NCI-H187 treated with DMSO at 0.1 percent for 48 hours (cell line): ENCODE measurements at regions not wholly inside any gene's neighbourhood (a gene's known extent, or its start where the extent isn't known, plus 50 kb on each side); places are given as distances from the start of the nearest gene placed in this dataset.
"Not testable (repeated sequence)": the region's sequence is repeated elsewhere in the genome, so short reads cannot be mapped to it uniquely, and the experiment has no call there.

Experiments used
- DNase-seq: peaks from one replicate; lab custom pipeline; 2025; lab: John Stamatoyannopoulos, UW

DNA sequence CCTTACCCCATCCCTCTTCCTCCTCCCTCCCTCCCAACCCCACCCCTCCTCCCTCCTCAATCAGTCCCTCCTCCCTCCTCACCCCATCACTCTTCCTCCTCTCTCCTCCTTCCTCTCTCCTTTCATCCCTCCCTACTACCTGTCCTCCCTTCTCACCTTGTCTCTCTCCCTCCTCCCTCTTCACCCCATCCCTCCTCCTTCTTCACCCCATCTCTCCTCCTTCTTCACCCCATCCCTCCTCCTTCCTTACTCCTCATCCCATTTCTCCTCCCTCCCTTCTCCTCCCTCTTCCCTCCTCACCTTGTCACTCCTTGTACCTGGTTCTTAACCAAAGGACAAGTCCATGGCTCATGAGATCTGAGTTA lies 222.4 kb downstream of the TTLL2 start:
- no peak for DNase-seq

DNA sequence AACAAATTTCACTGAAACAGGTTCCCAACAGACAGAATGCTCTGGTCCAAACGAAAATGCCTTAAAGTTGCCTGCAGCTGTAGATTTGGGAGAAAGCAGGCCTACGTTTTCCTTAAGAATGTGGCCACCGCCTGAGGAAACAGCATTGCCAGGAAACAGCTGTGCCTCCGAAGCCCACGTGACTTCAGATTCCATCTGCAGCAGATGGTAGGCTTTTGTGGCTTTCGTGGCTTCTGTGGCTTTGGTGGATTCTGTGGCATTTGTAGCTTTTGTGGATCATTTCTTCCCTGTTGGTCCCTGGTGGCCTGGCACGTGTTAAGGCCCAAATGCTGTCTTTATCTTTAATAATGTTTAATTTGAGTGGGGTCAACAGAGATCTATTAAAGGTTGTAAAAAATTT lies 222.9 kb downstream of the TTLL2 start:
- DNase-seq: no peak

DNA sequence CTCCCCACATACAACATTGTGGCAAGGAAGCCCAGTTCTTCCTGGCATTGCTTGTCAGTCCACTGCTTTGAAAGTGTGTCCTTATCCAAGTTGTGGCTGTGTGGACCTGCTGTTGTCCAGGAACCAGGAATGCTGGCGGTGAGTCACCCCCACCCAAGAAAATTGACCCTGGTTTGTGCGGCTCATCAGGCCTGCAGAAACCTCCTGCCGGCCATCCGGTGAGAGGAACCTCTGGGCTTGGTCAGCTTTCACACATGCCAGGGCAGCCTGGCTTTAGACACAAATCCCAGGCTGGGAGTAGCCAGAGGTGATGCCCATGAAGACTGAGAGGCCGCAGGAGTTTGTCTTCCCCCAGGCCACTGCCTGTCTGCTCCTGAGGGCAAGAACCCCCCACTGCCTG lies 223.6 kb downstream of the TTLL2 start:
- no peak for DNase-seq

DNA sequence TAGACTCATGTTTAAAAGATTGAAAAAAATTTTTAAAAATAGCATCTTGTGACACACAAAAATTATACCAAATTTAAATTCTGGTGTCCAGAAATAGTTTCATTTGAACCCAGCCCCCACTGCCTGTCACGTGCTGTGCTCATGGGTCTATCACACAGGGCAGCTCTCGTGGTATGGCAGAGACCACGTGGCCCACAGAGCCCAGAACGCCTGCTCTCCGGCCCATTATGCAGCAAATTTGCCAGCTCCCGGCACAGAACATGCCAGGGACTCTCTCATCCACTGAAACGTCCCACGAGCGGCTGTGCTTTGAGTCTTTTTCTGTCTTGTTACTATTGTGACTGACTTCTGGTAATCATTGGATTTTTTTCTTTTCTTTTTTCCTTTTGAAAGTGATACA lies 224.3 kb downstream of the TTLL2 start:
- no peak for DNase-seq

DNA sequence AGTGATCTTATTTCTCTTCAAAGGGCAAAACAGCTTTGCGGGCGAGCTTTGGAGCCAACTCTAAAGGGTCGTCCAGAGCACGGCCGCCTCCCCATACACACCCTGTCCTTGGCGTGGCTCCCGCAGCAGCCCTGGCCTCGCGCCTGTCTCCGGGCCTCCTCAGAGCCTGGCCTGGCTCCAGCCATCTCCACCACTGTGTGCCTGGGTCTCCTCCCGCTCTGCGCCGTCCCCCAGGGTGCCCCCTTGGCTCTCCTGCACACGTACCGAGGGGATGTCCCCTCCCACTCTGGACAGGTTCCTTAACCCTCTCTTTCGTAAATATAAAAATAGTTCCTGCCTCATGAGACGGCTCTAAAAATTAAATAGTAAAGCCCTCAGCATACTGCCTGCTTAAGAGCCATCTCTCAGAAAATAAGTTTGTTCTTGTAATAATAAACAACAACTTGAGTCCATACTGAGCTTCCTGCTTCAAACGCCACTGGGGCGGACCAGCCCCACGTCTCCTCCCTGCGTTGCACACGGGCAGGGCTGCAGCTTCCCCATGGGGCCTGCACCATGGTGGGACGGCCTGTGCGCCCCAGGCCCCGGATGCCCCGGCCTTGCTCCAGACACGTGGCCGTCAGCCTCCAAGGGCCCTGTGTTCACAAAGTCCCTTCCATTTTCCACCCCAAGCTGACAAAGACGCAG lies 226.2 kb downstream of the TTLL2 start:
- no peak for DNase-seq

DNA sequence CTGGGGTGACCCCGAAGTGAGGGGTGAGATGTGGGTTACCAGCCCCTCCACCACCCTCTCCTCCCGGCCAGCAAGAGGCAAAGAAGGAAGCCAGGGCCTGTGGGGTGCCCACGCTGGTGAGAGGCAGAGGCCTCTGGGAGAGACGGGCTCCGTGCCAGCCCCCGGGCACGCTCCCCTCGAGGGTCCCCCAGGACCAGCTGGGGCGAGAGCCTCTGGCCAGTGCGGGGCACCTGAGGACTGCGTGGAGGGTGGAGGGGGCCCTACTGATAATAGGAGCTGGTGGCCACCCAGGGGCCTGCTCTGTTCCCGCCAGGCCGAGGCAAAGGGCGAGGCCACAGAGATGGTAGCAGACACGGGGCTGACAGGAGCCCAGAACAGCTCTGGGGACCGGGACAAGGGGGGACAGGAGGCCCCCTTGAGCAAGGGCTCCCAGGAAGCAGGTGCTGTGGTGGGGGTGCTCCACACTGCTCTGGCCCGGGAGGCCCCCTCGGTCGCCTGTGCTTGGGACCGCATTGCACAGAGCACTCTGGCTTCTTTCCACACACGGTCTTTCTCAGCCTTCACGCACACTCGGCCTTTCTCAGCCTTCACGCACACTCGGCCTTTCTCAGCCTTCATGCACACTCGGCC lies 226.9 kb downstream of the TTLL2 start:
- DNase-seq: no peak

DNA sequence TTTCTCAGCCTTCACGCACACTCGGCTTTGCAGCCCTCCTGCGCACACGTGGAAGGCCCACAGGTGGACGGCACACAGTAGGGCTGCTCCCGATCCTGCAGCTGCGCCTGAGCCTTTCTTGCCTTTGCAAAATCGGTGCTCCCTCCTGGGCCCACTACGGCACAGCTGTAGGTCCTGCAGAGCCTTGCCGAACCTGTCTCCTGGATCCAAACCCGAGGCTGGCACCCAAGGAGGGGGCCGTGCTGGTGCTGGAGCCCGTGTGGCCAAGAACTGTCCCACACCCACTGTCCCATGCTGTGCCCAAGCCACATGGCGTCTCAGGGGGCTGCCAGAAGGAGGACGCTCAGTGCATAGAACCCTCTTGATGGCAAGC lies 227.4 kb downstream of the TTLL2 start:
- DNase-seq: no peak

DNA sequence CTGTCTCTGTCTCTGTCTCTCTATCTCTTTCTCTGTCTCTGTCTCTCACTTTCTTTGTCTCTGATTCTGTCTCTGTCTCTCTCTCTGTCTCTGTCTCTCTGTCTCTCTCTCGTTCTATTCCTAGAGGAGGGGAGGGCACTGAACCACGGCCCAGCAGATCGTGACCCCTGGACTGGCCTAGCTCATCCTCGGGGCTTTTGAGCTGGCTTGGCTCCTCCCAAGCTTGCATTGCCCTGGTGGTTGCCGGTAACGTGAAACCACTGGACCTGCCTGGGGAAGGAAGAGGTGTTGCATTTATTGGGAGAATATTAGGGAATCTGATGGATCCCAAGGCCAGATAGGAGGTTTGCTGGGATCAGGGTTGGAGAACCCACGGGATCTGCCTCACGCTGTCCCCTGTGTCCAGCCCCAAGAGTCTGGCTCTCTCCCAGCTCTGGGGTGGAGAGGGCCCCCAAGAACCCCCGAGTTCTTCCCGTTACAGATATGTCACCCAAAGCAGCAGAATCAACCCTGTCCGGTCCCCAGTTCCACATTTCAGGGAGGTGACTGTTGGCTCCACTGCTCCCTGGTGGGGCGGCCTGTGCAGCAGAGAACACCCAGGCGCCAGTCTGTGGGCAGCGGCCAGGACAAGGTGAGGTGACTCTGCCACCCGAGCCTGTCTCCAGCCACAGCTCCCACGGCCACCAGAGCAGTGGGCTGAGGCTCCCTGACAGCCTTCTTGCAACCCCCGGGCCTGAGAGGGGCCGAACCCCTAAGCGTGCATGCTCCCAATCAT lies 228.3 kb downstream of the TTLL2 start:
- no peak for DNase-seq

DNA sequence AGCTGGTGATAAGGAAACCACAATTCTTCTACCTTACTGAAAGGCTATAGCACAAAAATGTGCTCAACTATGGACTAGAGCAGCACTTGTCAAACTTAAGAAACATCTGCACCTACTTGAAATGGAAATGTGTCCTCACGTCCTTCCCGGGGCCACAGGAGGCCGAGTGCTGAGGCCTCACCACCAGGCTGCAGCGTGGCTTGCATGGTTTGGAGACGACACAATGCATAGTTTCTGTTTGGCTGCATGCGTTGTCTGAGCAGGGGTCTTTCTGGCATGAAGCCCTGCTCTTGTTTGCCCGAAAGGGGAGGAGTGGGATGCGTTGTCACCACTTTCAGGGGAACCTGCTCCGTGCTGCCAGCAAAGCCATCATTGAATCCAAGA lies 228.8 kb downstream of the TTLL2 start:
- DNase-seq: no peak

DNA sequence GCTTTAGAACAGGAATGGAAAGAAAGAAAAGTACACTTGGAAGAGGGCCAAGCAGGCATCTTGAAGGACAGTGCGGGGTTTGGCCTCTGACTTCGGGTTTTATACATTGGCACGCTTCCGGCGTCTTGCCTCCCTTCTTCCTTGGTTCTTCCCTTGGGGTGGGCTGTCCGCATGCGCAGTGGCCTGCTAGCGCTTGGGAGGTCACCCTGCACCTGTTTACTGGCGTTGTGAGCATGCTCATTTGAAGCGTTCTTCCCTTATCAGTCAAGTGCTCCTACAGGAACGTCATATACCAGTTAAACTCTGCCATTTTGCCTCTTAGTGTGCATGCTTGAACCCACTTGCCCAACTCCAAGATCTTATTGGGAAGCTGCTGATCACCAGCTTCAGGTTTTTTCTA lies 230.0 kb downstream of the TTLL2 start:
- DNase-seq: no peak

DNA sequence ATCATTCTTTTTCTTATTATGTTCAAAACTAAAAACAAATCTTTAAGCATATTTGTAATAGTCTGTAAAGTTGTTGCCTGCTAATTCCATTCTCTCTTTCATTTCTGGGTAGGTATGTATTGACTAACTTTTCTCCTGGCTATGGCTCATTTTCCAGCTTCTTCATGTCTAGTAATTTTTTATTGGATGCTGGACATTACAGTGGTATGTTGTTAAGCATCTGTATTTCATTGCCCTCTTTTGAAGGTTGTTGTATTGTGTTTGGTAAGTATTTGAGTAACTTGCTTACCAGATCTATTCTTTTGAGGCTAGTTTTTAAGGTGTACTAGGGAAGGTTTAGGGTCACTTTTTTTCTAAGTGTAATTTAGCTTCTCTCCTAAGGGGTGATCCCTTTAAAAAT lies 230.9 kb downstream of the TTLL2 start:
- DNase-seq: no peak

DNA sequence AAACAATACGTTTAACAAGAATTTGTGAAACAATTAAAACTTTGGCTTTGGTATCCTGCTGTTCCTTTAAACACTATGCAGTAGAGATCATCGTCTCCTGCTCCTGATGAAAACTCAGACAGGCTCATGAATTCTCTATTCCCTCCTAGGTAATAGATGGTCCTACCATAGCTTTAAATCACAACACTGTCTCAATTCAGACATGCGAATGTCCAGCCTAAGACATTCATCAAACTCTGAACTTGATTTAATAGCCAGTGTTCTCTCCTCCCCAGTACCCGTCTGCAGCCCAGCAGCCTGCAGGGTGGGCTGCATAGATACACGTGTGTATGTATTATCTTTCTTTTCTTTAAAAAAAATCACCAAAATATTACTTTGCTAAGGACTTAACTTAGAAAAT lies 232.8 kb downstream of the TTLL2 start:
- DNase-seq: no peak

DNA sequence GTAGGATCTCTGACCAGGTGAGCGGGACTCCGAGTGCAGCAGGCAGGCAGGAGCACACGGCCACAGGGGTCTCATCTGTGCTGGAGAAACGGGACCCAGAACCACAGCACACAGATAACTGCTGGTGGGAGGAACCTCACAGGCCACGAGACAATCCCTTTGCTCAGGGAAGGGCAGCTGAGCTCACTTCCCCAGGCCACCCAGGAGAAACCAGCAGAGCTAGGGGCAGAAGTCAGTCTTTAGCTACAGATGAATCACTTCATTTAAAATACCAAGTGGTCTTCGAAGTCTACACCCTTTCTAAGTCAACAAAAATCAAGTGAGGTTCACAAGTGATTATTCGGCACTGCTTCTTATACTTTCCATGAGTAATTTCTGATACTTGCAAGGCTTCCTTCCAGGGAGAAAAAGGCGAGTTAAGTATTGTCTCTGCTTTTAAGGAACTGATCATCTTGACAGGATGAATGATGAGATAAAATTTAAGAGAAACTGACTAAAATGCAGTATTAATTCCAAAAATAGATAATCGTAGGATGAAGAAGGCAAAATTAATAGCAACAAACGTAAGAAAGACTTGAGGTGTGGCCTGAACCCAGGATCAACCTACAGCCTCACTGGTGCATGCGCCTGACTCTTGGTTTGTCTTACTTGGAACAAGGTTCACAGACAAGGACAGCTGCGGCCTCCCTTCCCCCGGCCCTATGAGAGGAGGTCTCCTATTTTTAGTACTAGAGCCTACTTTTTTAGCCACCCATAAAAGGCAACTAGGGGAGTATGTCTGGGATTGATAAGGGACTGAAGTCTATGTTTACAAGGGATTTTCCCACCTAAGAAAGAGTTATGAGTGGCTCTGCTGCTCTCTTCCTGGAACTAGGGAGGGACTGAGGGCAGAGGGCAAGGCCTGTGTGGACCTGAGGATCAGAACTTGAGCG lies 233.6 kb downstream of the TTLL2 start:
- DNase-seq: no peak

DNA sequence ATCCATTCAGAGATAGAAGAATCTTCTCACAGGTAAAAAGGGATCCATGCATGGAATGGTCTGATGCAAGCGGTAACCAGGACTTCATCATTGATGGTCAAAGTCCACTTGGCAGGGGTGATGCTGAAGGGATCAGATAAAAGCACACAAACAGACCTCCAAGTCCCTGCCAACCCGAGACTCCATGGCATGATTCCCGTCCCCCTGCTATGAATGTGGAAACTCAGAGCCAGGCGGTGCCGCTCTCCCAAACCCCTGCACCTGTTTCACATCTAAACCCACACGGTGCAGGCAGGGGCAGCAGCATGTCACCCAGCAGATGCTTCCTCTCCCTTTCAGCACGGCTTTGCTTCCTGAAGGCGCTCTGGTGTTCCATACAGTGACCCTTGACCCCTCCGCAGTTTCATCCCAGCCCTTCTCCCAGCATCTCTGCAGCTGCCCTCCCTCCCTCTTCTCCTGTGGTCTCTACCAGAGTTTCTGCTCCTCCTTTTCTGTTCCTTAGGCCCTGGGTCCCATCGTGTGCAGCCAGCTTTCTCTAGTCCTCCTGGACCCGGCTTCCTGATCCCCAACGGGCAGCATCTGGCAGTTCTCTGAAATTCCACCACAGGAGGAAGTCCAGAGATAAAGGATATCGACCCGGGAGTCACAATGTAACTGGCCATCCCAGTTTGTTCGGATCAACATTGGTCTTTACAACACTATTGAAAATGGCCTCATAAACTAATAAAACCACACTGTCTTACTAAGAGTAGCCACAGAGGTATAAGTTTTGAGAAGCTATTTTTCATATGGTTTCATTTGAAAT lies 235.0 kb downstream of the TTLL2 start:
- no peak for DNase-seq

DNA sequence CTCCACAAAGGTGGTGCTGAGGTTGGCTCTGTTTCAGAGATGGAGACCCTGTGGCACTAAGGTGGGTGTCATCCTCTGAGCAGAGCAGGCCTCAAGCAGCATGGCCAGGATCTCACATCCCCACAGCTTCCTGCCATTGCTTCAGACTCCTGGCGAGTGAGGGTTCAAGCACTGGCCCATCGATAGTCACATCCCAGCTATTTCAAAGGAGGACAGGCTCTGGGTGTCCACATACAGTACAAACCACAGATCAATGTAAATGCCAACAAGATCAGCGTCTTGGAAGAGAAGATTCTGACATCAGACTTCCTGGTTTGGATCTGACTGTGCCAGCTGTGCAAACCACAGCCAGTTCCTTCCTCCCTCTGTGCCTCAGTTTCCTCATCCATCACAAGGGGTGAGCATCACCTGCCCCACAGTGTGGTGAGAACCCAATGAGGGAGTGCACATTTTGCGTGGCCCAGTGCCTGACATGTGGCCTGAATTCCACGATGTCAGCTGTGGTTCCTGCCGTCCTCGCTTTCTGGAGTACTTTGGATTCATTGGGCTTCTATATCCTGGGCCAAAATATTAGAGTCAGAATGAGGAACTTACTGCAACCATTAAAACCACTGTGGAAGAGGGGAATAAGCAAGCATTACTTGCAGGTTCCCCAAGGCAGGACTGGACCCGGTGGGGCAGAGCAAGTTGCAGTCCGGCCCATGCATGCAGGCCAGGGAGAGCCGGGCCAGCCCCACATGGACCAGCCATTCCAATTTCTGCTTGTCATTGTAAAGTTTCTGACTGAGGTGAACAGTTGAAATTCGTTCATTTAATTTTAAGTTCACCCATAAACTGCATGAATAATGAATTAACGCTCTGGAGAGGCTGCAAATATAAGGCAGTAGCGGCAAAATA lies 236.0 kb downstream of the TTLL2 start:
- DNase-seq: no peak

DNA sequence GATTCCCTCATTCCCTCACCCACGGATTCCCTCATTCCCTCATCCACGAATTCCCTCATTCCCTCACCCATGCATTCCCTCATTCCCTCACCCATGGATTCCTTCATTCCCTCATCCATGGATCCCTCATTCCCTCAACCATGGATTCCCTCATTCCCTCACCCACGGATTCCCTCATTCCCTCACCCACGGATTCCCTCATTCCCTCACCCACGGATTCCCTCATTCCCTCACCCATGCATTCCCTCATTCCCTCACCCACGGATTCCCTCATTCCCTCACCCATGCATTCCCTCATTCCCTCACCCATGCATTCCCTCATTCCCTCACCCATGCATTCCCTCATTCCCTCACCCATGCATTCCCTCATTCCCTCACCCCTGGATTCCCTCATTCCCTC lies 238.0 kb downstream of the TTLL2 start:
- DNase-seq: not testable (repeated sequence)

DNA sequence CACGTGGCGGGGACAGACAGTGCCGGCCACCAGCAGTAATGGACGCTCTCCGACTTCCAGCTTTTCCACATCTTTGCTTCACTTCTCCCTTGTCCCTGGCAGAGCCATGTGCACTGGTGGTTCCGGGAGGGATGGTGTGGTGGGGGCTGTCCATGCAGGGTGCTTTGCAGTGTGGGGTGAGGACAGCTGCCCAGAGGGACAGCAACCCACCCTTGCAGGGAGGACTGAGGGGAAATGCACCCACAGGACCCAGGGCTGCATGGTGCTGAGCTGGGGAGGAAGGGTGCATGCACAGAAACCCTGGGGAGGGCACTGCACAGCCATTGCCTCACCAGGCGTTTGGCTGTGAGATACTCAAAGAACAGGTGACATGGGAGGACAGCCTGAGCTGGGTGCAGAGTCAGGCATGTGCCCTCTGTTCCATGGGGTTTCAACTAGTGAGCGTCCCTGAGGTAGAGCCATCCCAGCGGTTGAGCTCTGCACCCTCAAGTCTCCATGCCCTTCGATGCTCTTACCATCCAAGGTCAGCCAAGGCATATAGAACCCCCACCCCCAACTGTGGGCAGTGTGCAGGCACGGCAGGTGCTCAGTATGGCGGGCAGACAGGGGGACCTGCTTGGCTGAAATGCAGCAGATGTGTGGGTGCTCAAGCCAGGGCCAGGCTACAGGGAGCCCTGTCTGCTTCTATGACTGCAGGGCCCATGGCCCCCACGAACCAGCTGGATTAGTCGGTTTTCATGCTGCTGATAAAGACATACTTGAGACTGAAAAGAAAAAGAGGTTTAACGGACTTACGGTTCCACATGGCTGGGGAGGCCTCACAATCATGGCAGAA lies 239.7 kb downstream of the TTLL2 start:
- no peak for DNase-seq

DNA sequence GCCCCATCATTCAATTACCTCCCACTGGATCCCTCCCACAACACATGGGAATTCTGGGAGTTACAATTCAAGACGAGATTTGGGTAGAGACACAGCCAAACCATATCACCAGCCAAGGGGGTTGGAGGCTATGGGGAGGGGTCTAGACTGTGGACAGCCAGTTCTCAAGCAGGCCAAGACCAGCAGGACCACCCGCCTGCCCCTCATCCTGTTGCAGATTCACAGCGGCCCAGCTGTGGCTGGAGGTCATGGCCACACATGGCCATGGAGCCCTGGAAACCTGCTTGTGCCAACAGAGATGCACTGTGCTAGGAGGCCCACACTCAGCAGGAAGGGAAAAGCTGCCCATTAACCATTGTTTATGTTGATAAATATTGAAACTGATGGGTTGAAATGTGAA lies 240.5 kb downstream of the TTLL2 start:
- no peak for DNase-seq

DNA sequence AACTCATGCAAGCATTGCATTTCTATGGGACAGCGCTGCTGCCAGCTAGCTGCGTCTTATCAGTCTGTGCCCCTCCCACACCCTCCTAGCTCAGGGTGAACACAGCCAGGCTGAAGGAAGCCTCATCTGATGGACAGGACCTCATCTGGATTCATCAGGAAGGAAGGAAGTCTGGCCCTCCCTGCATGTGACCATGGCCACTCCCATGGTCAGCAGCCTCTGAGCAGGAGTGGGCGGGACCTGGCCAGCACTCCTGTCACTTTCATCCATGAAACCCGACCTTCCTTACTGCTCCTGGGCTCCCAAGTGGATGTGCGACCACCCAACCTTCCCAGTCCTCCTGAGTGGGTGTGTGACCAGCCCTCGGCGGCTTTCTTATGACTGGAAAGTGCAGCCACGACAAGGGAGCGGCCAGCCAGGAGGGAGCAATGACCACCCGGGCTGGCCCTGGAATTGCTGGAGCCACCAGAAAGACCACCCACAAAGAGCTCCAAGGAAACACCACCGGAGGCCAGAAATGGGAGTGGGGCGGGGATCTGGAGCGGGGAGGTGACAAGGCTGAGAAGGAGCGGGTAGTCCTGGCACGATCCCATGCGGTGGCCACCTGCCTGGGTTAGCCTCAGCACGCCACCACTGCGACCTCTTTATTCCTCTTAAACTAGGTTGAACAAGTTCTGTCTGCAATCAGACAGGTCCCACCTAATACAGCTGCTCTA lies 241.2 kb downstream of the TTLL2 start:
- DNase-seq: no peak
